Prostate gland (tissue), 2 donors: ENCODE measurements at regions not wholly inside any gene's neighbourhood (a gene's known extent, or its start where the extent isn't known, plus 50 kb on each side); places are given as distances from the start of the nearest gene placed in this dataset.

Source experiments
- DNase-seq: peaks from one replicate; pipeline ENCODE4 v3.0.0-alpha.2; 2019; ENCODE audit warnings: low spot score
- H3K27ac ChIP-seq, 2 donors: fragments of 200-600 bp; sonication (generic); 2 replicates each; pipeline ENCODE4 v1.5.1; 2017 to 2019
- H3K27me3 ChIP-seq: fragments of 200-600 bp; sonication (generic); replicated peaks from 2 replicates; pipeline ENCODE4 v1.5.1; 2019; ENCODE audit not compliant: insufficient read depth
- H3K36me3 ChIP-seq, 2 donors: fragments of 200-600 bp; sonication (generic); 1 replicate in 1 of 2; 2 replicates in 1 of 2; pipeline versions ENCODE4 v1.5.1 to v1.8.1; 2017 to 2019
- H3K4me1 ChIP-seq: fragments of 200-600 bp; sonication (generic); replicated peaks from 2 replicates; pipeline ENCODE4 v1.5.1; 2019
- H3K4me3 ChIP-seq, 2 donors: fragments of 200-600 bp; sonication (generic); 2 replicates each; pipeline ENCODE4 v1.5.1; 2017 to 2019
- H3K9me3 ChIP-seq: fragments of 200-600 bp; sonication (generic); 2 replicates; pipeline ENCODE4 v1.5.1; 2017
- POLR2A ChIP-seq: fragments of 450-650 bp; IDR thresholded peaks from one replicate; pipeline ENCODE4 v1.6.1; 2016; ENCODE audit warnings: antibody characterized with exemption, mild to moderate bottlenecking
- POLR2AphosphoS5 ChIP-seq: sonication (generic); formaldehyde crosslinking; IDR thresholded peaks from one replicate; pipeline ENCODE4 v1.6.1; 2017; ENCODE audit warnings: antibody characterized with exemption
- WGBS: methylation state at CpG from one replicate; pipeline ENCODE4 v1.1.5; 2018; 5-methylcytosine and 5-hydroxymethylcytosine counted together
- intact Hi-C: fragments of 100-400 bp; cut with DNase I; formaldehyde crosslinking; loops from one replicate; pipeline ENCODE4 v1.14.2; 2022
- TF ChIP-seq, protein P1 (sequence below), 4 experiments: fragments of 200-600 bp in 2 of 4; fragments of 450-650 bp in 2 of 4; sonication (generic) in 2 of 4; IDR thresholded peaks; 1 replicate in 3 of 4; 2 replicates in 1 of 4; pipeline ENCODE4 v1.5.1; 2016 to 2019; ENCODE audit warnings: antibody characterized with exemption in 4 of 4, mild to moderate bottlenecking in 2 of 4, moderate library complexity in 2 of 4

DNA sequence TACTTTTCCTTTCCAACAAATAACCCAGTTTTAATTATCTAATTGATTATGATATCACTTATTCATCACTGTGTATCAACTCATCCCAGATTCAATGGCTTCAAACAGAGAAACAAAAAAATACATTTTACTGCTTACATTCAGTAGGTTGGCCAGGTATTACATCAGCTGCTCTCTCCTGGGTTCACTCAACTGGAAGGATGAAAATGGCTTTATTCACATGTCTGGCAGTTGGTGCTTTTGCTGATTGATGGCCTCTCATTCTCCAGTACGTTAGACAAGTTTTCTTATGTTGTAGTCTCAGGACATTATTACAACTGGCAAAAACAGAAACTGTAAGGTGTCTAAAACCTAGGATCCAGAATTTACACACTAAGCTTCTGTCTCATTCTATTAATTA is 811.0 kb upstream of the ALCAM start:
- 58% methylated on average over 1 of the region's 1 CpG for WGBS
- no peaks in the 10 kb centered on the region for H3K36me3 ChIP-seq
- H3K4me3 ChIP-seq = no peak overlapping the region
- H3K4me1 ChIP-seq = no peaks in the 10 kb centered on the region
- no peak overlapping the region for H3K27ac ChIP-seq
- no peaks in the 10 kb centered on the region for H3K9me3 ChIP-seq
- intact Hi-C loops = no loop called here
- no peaks in the 10 kb centered on the region for H3K27me3 ChIP-seq
- no peak for DNase-seq
- TF ChIP-seq POLR2A (no peak), POLR2AphosphoS5 (no peak)
- TF ChIP-seq, protein P1, sequence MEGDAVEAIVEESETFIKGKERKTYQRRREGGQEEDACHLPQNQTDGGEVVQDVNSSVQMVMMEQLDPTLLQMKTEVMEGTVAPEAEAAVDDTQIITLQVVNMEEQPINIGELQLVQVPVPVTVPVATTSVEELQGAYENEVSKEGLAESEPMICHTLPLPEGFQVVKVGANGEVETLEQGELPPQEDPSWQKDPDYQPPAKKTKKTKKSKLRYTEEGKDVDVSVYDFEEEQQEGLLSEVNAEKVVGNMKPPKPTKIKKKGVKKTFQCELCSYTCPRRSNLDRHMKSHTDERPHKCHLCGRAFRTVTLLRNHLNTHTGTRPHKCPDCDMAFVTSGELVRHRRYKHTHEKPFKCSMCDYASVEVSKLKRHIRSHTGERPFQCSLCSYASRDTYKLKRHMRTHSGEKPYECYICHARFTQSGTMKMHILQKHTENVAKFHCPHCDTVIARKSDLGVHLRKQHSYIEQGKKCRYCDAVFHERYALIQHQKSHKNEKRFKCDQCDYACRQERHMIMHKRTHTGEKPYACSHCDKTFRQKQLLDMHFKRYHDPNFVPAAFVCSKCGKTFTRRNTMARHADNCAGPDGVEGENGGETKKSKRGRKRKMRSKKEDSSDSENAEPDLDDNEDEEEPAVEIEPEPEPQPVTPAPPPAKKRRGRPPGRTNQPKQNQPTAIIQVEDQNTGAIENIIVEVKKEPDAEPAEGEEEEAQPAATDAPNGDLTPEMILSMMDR (IDR thresholded peaks at IDR 0.05) = no peak

DNA sequence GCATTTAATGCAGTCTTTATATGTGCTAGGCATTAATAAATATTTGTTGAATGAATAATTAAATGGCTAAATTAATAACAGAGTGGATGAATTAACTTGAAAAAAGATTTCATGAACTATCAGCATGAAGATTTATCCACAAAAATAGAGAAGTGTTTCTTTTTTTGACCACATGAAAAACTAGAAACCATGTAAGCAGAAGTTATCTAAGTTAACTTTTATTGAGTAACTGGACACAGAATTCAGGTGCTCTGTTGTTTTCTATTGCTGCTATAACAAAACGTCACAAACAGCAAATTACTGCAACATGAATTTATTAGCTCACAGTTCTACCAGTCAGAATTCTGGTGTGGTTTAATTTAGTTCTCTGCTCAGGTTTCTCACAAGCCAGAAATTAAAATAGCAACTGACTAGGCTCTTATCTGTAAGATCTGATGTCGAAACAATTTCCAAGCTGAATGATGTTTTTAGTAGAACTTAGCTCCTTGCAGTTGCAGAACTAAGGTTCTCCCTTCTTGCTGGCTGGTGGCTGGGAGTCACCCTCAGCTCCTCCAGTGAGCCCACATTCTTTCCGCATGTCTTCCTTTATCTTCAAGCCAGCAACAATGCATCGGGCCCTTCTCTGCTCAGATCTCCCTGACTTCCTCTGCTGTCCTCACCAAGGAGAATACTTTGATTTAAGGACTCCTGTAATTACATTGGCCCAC is 810.2 kb upstream of the ALCAM start:
- intact Hi-C loops = no loop called here
- no peak for DNase-seq
- 44% methylated on average over 4 of the region's 4 CpGs for WGBS

DNA sequence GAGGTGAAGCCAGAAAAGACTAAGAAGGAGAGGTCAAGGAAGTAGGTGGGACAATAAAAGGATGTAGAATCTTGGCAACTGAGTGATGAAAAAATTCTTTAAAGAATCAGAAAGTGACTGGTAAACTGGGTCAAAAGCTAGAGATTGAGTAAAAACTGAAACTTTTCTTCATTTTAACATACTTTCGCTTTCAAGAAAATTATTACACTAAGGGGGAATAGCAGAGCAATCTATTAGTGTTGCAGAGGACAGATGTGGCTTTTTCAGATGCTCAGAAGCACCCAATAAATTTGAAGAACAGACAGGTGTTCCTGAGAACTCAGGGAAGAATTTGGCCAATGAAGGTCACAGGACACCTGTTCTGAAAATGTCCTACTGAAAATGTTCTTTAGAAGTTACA is 805.4 kb upstream of the ALCAM start:
- no peak for DNase-seq
- Histone ChIP-seq H3K27me3 (no peaks in the 10 kb centered on the region), H3K4me3 (no peak overlapping the region), H3K9me3 (no peaks in the 10 kb centered on the region), H3K4me1 (no peaks in the 10 kb centered on the region), H3K36me3 (no peaks in the 10 kb centered on the region), H3K27ac (no peak overlapping the region)
- TF ChIP-seq, protein P1 (IDR thresholded peaks at IDR 0.05) = no peak
- TF ChIP-seq POLR2A = no peak
- no peak for TF ChIP-seq POLR2AphosphoS5
- intact Hi-C loops = no loop called here
- 96% methylated on average over 1 of the region's 1 CpG for WGBS

More for the DNA sequence above, 810.2 kb upstream of the ALCAM start:
- Histone ChIP-seq H3K4me1 (no peaks in the 10 kb centered on the region), H3K27ac (no peak overlapping the region), H3K9me3 (no peaks in the 10 kb centered on the region), H3K27me3 (no peaks in the 10 kb centered on the region), H3K4me3 (no peak overlapping the region), H3K36me3 (no peaks in the 10 kb centered on the region)
- TF ChIP-seq, protein P1 (IDR thresholded peaks at IDR 0.05) = no peak
- TF ChIP-seq POLR2AphosphoS5 = no peak
- no peak for TF ChIP-seq POLR2A

DNA sequence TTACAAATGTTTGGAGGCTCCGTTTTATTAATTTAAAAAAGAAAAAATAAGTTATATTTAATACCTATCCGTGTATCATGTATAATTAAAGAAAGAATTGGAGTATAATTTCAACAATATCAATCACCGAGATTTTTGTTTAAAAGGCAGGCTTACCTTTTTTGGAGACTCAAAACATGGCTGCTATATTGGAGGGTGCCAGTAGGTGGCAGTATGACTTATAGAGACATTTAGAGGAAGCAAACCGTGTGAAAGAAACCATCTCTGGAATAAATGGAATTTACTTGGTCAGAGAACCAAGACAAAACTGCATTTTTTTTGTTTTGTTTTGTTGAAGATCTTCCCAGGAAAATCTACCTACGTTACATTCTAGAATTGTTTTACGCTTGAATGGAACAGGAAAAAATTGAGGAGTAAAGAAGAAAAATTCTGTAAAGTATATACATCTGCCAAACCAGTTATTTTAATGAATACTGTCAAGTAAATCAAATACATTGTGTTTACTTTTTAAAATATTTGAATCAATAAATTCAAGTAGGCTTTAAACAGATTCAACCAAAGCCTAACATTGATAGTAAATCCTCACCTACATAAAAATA is 802.6 kb upstream of the ALCAM start:
- no peaks in the 10 kb centered on the region for H3K27me3 ChIP-seq
- 70% methylated on average over 6 of the region's 6 CpGs for WGBS
- H3K36me3 ChIP-seq = no peaks in the 10 kb centered on the region
- no peaks in the 10 kb centered on the region for H3K9me3 ChIP-seq
- intact Hi-C loops = no loop called here
- peak; percentile 47 for DNase-seq
- no peaks in the 10 kb centered on the region for H3K4me1 ChIP-seq
- no peak overlapping the region for H3K4me3 ChIP-seq
- no peak for TF ChIP-seq POLR2A
- TF ChIP-seq, protein P1 (IDR thresholded peaks at IDR 0.05) = peak; percentile 27 to 64 (median 52)
- no peak overlapping the region for H3K27ac ChIP-seq

DNA sequence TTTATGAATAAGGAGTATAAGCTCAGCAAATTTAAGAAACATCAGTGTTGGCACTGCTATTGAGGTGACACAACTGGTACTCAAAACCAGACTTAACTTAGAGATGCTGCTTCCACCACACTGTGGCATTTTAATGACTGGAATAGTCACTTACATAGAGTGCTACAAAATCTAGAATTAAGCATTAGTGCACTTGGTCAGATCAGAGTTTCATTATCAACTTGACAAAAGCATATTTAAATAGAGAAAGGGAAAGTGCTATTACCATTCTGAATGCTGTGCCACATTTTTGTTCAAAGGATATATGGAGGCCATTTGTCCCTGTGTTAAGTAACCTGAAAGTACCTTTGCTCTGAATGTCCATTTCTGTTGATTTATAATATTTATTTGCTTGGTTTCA is 800.7 kb upstream of the ALCAM start:
- Histone ChIP-seq H3K9me3 (no peaks in the 10 kb centered on the region), H3K27ac (no peak overlapping the region), H3K4me1 (no peaks in the 10 kb centered on the region), H3K27me3 (no peaks in the 10 kb centered on the region), H3K36me3 (no peaks in the 10 kb centered on the region), H3K4me3 (no peak overlapping the region)
- no peak for DNase-seq
- intact Hi-C loops = no loop called here
- no peak for TF ChIP-seq POLR2A
- TF ChIP-seq, protein P1 (IDR thresholded peaks at IDR 0.05) = no peak
- TF ChIP-seq POLR2AphosphoS5 = no peak
